ENCODE measurements at regions not wholly inside any gene's neighbourhood (a gene's known extent, or its start where the extent isn't known, plus 50 kb on each side); places are given as distances from the start of the nearest gene placed in this dataset.

GRCh38 chr2:7368211-7368610 lies 451.0 kb downstream of the RNF144A start:
- WGBS, 2 donors (ENCODE audit: low coverage in 1 of 2): 94 to 100% methylated on average over 1 of the region's 1 CpG
- in situ Hi-C loops (cut with MboI; ENCODE audit: low pct_ligation_motif_present in 1 of 4, low pct_unique_long_range_greater_than_20kb in 1 of 4, low sequenced_read_pairs in 3 of 4) (no loop called here), intact Hi-C loops (cut with DNase I; ENCODE audit: low total_unique reads) (no loop called here)
- TF ChIP-seq POLR2A (IDR thresholded peaks at IDR 0.05) (no peak), POLR2AphosphoS5 (IDR thresholded peaks at IDR 0.05) (no peak), CTCF (IDR thresholded peaks at IDR 0.05) (no peak), EP300 (IDR thresholded peaks at IDR 0.05; ENCODE audit: low read depth) (no peak)
- no peaks in the 10 kb centered on the region for H3K4me1 ChIP-seq
- no peak overlapping the region for H3K4me3 ChIP-seq
- H3K36me3 ChIP-seq: no peaks in the 10 kb centered on the region
- DNase-seq: no peak
- no peak overlapping the region for H3K27ac ChIP-seq
- peaks cover 0 to 11% of the 10 kb centered on the region in 2 donors for H3K9me3 ChIP-seq
- H3K27me3 ChIP-seq: no peaks in the 10 kb centered on the region

DNA sequence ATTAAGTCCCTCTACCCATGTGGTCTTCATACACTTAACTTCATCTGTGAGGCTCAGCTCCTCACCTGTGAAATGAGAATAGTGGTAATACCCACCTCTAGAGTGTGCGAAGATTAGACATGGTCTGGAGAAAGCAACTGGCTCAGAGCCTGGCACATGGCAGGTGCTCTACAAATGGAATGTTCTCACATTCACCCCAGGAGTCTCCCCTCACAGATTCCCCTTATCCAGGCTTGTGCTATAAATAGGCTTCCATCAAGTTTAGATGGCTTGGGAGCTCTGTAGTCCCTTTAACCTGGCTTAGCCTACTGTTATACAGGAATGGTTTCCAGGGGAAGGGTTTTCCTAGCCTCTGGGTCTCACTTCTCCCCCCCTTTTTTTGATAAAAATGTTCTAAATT lies 455.9 kb downstream of the RNF144A start:
- H3K36me3 ChIP-seq: no peaks in the 10 kb centered on the region
- TF ChIP-seq POLR2A (IDR thresholded peaks at IDR 0.05): no peak
- no peak for TF ChIP-seq CTCF (IDR thresholded peaks at IDR 0.05)
- TF ChIP-seq POLR2AphosphoS5 (IDR thresholded peaks at IDR 0.05): no peak
- TF ChIP-seq EP300 (IDR thresholded peaks at IDR 0.05; ENCODE audit: low read depth): no peak
- no peak overlapping the region for H3K4me3 ChIP-seq
- no peaks in the 10 kb centered on the region for H3K4me1 ChIP-seq
- in situ Hi-C loops (cut with MboI; ENCODE audit: low pct_ligation_motif_present in 1 of 4, low pct_unique_long_range_greater_than_20kb in 1 of 4, low sequenced_read_pairs in 3 of 4) (no loop called here), intact Hi-C loops (cut with DNase I; ENCODE audit: low total_unique reads) (no loop called here)
- H3K27ac ChIP-seq: no peak overlapping the region
- H3K9me3 ChIP-seq: peaks cover 0 to 9% of the 10 kb centered on the region in 2 donors
- no peaks in the 10 kb centered on the region for H3K27me3 ChIP-seq
- DNase-seq: no peak
- WGBS, 2 donors (ENCODE audit: low coverage in 1 of 2): 85% methylated on average over 1 of the region's 1 CpG; no CpG with 5 or more reads in 1 of the 2 donors

DNA sequence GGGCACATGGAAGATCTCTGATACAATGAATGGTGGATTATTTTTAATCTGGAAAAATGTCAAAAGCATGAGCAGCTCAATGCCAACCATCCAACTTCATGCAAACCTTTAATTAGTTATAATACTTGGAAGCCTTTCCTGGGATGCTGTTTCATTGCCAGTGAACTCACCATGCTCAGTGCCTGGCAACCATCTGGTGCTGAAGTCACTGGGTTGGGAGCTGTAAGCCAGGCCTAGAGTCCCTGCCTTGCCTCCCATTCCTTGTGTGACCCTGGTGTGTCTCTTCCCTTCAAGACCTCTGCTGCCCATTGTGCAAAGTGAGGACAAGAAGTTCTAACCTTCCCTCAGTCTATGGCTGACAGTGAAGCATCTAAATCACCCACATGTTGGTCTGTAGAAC lies 458.7 kb downstream of the RNF144A start:
- intact Hi-C loops (cut with DNase I; ENCODE audit: low total_unique reads): no loop called here
- Histone ChIP-seq H3K36me3 (no peaks in the 10 kb centered on the region), H3K4me1 (no peaks in the 10 kb centered on the region), H3K27me3 (no peaks in the 10 kb centered on the region), H3K27ac (no peak overlapping the region), H3K4me3 (no peak overlapping the region), H3K9me3 (no peaks in the 10 kb centered on the region)
- no peak for DNase-seq
- TF ChIP-seq CTCF (IDR thresholded peaks at IDR 0.05) (no peak), POLR2AphosphoS5 (IDR thresholded peaks at IDR 0.05) (no peak), POLR2A (IDR thresholded peaks at IDR 0.05) (no peak), EP300 (IDR thresholded peaks at IDR 0.05; ENCODE audit: low read depth) (no peak)
- in situ Hi-C loops (cut with MboI; ENCODE audit: low pct_ligation_motif_present in 1 of 4, low pct_unique_long_range_greater_than_20kb in 1 of 4, low sequenced_read_pairs in 3 of 4): no loop called here

- Histone ChIP-seq H3K27ac (no peak overlapping the region), H3K9me3 (no peaks in the 10 kb centered on the region), H3K4me1 (no peaks in the 10 kb centered on the region), H3K36me3 (no peaks in the 10 kb centered on the region), H3K4me3 (no peak overlapping the region), H3K27me3 (no peaks in the 10 kb centered on the region)
- WGBS, 2 donors (ENCODE audit: low coverage in 1 of 2): 48 to 80% methylated on average over 2 to 12 of the region's 12 CpGs
- in situ Hi-C loops (cut with MboI; ENCODE audit: low pct_ligation_motif_present in 1 of 4, low pct_unique_long_range_greater_than_20kb in 1 of 4, low sequenced_read_pairs in 3 of 4): no loop called here
- TF ChIP-seq EP300 (IDR thresholded peaks at IDR 0.05; ENCODE audit: low read depth) (no peak), POLR2A (IDR thresholded peaks at IDR 0.05) (no peak), POLR2AphosphoS5 (IDR thresholded peaks at IDR 0.05) (no peak), CTCF (IDR thresholded peaks at IDR 0.05) (no peak)
- no peak for DNase-seq
- intact Hi-C loops (cut with DNase I; ENCODE audit: low total_unique reads): no loop called here
These were observed 460.8 kb downstream of the RNF144A start for GRCh38 chr2:7377916-7378569.
